Effector memory CD8-positive, alpha-beta T cell (primary cell): ENCODE measurements at regions not wholly inside any gene's neighbourhood (a gene's known extent, or its start where the extent isn't known, plus 50 kb on each side); places are given as distances from the start of the nearest gene placed in this dataset.

ENCODE experiments used
- ATAC-seq: fragments of 150-1000 bp; cut with Tn5 transposase; replicated peaks from 2 replicates; pipeline ENCODE4 v1.10.0; 2021; ENCODE audit warnings: mild to moderate bottlenecking, moderate library complexity
- DNase-seq, 3 experiments: peaks; one replicate each; pipeline ENCODE4 v3.0.0; 2021
- H3K27ac Mint-ChIP-seq, 2 donors: one replicate each; pipeline ENCODE4 v1.8.0; 2022; ENCODE audit warnings: mild to moderate bottlenecking in 2 of 2, mixed read lengths in 2 of 2, moderate library complexity in 2 of 2
- H3K27me3 Mint-ChIP-seq, 2 donors: one replicate each; pipeline ENCODE4 v1.8.0; 2022; ENCODE audit warnings: mixed read lengths in 2 of 2
- H3K36me3 Mint-ChIP-seq: one replicate; pipeline ENCODE4 v1.8.0; 2022; ENCODE audit warnings: mild to moderate bottlenecking, moderate library complexity, mixed read lengths; ENCODE audit not compliant: insufficient read depth
- H3K4me1 Mint-ChIP-seq, 2 donors: one replicate each; pipeline ENCODE4 v1.8.0; 2022; ENCODE audit warnings: low read depth in 2 of 2, mixed read lengths in 2 of 2
- H3K4me3 Mint-ChIP-seq, 2 donors: one replicate each; pipeline ENCODE4 v1.8.0; 2022; ENCODE audit warnings: mild to moderate bottlenecking in 2 of 2, mixed read lengths in 2 of 2, moderate library complexity in 2 of 2
- H3K9me3 Mint-ChIP-seq, 2 donors: one replicate each; pipeline ENCODE4 v1.8.0; 2022; ENCODE audit warnings: mixed read lengths in 2 of 2

DNA sequence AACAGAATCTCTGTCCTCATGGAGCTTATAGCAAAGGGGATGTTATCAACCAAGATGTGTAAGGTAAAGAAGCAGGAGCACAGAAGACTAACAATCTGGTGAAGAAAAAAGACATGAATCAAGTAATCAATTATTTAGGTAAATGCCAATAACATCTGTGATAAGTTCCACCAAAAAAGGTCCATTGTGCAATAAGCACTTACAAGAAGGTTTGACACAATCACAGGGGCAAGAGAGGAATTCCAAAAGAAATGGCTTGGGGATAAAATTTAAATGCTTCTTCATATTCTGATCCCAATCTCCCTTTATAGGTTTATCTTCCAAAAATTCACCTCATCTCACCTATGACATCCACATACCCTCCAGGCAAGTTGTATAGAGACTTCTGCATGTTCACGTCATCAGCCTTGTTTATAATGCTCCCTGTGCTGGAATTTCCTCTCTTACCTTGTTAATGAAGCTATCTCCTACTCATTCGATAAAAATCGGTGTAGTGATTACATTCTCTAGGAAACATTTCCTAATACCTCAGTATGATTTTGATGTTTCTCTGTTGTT lies 53.6 kb upstream of the DPT start:
- no peaks in the 10 kb centered on the region for H3K4me1 Mint-ChIP-seq
- no peak for DNase-seq

DNA sequence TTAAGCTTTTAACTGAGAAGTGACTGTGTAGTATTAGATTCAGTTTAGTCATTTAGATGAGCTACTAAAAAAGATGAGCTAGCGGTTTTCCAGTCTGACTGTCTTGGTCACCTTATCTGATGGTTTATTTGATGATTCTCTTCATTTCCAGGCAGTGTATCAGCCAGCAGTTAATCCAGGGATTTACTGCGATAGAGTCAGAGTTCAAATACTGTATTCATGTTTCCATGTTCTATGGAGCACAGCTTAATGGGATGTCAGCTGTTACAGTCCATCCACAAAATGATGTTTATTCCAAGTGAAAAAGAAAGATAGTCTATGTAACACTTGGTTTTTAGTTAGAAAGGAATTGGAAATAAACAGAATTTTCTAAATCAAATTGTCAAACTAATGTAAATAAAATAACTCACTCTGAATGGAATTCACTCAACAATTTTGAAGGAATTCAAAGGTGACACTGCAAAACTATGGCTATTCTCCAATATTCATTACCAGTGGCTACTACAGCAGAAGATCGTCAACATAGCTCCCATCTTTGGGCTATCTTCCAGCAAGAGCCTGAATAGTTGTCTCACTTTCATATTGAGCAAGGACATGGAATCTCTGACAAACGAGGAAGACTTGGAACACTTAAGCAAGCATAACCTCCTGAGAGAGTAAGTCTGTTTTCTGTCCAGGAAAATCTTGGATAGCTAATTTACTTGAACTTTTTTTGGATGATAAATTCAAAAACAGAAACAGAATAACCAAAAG lies 54.6 kb upstream of the DPT start:
- H3K9me3 Mint-ChIP-seq, result no peaks in the 10 kb centered on the region

More for the DNA sequence above, 53.6 kb upstream of the DPT start:
- Mint-ChIP-seq H3K9me3 (no peaks in the 10 kb centered on the region), H3K4me3 (no peak overlapping the region), H3K36me3 (no peaks in the 10 kb centered on the region), H3K27ac (no peak overlapping the region), H3K27me3 (peaks cover 8 to 14% of the 10 kb centered on the region in 2 donors)
- ATAC-seq, result no peak

DNA sequence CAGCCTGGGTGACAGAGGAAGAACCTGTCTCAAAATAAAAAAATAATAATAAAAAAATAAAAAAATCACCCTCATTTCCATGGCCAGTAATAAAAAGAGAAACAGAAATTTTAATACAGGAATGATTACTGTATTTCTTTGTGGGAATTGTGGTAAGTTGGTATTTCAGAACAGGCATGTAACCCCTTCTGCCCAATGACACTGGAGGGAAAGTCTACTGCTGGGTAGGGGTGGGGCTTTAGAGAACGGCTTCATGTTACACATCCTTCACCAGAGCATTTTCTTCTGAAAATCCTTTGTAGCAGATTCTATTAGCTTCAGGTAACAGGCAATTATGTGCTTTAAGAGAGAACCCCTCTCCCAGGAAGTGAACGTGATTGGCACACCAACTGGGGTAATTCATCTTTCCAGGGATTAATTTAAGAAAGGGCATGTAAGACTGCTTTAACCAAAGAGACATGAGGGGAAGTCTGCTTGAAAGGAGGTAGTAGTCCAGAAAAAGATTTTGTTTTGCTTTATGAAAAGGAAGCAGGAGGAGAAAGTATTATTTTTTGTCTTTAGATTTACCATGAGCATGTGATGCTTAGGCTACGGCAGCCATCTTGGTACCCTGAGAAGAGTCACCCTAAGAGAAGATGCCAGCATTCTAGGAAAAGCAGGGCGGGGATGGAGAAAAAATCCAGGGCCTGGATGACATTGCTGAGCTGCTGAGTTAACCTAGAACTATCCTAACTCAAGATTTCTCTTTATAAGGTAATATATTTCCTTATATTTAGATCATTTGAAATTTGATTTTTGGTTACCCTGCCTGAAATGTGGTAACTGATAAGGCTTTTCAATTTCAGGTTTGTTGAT lies 57.7 kb upstream of the DPT start:
- H3K27me3 Mint-ChIP-seq, result peaks cover 27 to 28% of the 10 kb centered on the region in 2 donors
- no peak for ATAC-seq
- H3K36me3 Mint-ChIP-seq, result no peaks in the 10 kb centered on the region
- H3K4me1 Mint-ChIP-seq, result no peaks in the 10 kb centered on the region
- H3K4me3 Mint-ChIP-seq, result no peak overlapping the region
- H3K9me3 Mint-ChIP-seq, result no peaks in the 10 kb centered on the region
- no peak overlapping the region for H3K27ac Mint-ChIP-seq
- DNase-seq, result no peak

More for the DNA sequence above, 54.6 kb upstream of the DPT start:
- no peak for ATAC-seq
- Mint-ChIP-seq H3K27ac (no peak overlapping the region), H3K4me3 (no peak overlapping the region), H3K27me3 (peaks cover 8 to 14% of the 10 kb centered on the region in 2 donors), H3K4me1 (no peaks in the 10 kb centered on the region), H3K36me3 (no peaks in the 10 kb centered on the region)
- DNase-seq, result no peak

DNA sequence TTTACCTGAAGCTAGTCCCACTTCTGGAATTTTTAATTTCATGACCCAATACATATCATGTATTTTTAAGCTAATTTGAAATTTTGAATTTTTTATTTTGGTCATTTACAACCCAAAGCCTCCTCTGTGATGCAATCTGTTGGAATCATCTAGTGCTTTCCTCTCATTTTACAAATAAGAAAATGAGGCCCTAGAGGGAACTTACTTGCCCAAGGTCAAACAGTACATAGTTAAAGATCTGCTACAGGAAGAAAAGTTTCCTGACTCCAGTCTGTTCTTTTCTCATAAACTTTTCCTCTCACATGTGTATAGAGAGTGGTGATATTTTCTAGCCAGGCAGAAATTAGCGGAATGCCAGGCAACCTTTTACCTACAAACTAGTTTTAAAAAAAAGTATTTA lies 59.3 kb upstream of the DPT start:
- ATAC-seq, result no peak
- DNase-seq, result no peak
- H3K4me3 Mint-ChIP-seq, result no peak overlapping the region
- H3K27me3 Mint-ChIP-seq, result peaks cover 28 to 32% of the 10 kb centered on the region in 2 donors
- H3K27ac Mint-ChIP-seq, result no peak overlapping the region
- no peaks in the 10 kb centered on the region for H3K4me1 Mint-ChIP-seq
- H3K9me3 Mint-ChIP-seq, result no peaks in the 10 kb centered on the region
- no peaks in the 10 kb centered on the region for H3K36me3 Mint-ChIP-seq

DNA sequence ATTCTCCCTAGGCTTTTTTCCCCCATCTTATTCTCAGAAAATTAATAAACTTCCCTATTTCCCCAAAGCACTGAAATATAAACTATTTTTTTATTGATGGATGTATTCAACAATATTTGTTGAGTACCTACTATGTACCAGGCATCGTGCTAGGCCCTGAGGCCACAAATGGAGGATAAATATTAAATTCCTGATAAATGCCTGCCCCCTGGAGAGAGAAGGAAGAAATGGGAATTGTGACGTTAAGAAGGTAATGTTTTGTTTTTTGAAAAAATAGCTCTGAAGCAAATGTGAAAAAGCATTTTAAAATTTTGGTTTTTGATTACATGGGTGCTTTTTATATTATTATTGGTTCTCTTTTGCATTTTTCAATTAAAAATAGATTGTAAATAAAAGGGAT lies 60.5 kb upstream of the DPT start:
- no peaks in the 10 kb centered on the region for H3K36me3 Mint-ChIP-seq
- H3K4me3 Mint-ChIP-seq, result no peak overlapping the region
- peaks cover 0 to 2% of the 10 kb centered on the region in 2 donors for H3K4me1 Mint-ChIP-seq
- DNase-seq (no peak), ATAC-seq (no peak)
- no peaks in the 10 kb centered on the region for H3K9me3 Mint-ChIP-seq
- peaks cover 26 to 31% of the 10 kb centered on the region in 2 donors for H3K27me3 Mint-ChIP-seq
- no peak overlapping the region for H3K27ac Mint-ChIP-seq

DNA sequence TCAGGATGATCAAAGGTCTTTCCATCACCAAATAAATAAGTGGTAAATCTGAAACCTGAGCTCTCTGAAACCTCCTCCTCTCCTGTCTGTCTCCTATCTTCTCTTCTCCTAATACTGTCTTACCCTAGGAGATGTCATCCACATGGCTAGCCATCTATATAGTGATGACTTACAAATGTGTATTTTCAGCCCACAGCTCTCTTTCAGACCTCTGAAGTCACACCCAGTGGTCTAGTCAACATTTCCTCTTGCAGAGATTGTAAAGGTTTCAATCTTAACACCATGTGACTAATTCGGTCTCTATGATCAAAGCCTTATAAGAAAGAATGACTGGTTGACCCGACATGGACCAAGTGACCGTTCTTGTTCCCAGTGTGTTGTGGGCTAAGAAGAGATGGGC lies 63.1 kb upstream of the DPT start:
- DNase-seq (no peak), ATAC-seq (no peak)
- Mint-ChIP-seq H3K27ac (no peak overlapping the region), H3K36me3 (no peaks in the 10 kb centered on the region), H3K4me3 (no peak overlapping the region), H3K27me3 (peaks cover 20 to 33% of the 10 kb centered on the region in 2 donors), H3K9me3 (no peaks in the 10 kb centered on the region), H3K4me1 (peaks cover 0 to 2% of the 10 kb centered on the region in 2 donors)

DNA sequence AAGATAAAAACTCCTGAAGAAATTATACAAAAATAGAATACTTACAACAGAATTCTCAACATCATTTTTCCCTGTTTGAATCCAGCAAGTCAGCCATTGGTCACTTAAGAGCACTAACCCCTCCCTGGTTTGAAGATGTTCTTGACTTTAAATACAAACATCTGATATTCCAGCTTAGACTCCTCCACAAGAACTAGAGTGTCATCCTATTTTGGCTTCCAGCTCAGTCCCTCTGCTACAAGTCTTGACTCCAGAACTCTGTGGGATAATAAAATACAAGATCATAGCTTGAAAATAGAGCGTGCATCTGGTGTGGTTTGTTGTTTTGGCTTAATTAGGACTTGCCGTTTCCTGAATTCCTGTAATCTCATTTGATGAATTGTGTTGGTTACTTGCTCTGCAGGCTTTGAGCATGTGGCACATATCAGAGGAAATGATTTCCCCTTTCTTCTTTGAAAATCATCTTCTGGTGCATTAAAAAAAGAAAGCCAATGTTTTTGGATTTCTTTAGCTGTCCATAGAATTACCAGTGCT lies 63.7 kb upstream of the DPT start:
- H3K4me1 Mint-ChIP-seq, result peaks cover 0 to 2% of the 10 kb centered on the region in 2 donors
- no peak overlapping the region for H3K4me3 Mint-ChIP-seq
- no peak for ATAC-seq
- no peaks in the 10 kb centered on the region for H3K9me3 Mint-ChIP-seq
- no peaks in the 10 kb centered on the region for H3K36me3 Mint-ChIP-seq
- no peak overlapping the region for H3K27ac Mint-ChIP-seq
- no peak for DNase-seq
- peaks cover 20 to 28% of the 10 kb centered on the region in 2 donors for H3K27me3 Mint-ChIP-seq

DNA sequence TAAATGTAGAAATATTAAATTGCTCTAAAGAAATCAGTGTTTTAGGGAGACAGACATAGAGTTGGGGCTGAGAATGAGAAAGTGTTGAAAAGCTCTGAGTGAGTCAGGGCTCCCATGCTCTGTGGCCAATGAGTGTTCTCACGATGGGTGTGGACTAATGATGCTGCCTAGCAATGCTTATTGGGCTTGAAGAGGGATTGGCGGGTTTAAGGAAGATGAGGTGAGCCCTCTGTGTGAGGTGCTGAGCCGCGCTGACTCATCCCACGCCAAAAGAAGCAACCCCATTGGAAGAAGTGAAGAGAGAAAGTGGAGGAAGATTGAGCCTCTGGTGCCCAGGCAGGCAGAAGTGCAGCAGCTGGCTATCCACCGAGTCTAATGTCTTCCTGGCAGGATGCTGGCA lies 65.1 kb upstream of the DPT start:
- H3K4me1 Mint-ChIP-seq, result peaks cover 0 to 2% of the 10 kb centered on the region in 2 donors
- no peak for DNase-seq
- no peak overlapping the region for H3K4me3 Mint-ChIP-seq
- ATAC-seq, result no peak
- no peaks in the 10 kb centered on the region for H3K36me3 Mint-ChIP-seq
- H3K9me3 Mint-ChIP-seq, result no peaks in the 10 kb centered on the region
- no peak overlapping the region for H3K27ac Mint-ChIP-seq
- peaks cover 20 to 25% of the 10 kb centered on the region in 2 donors for H3K27me3 Mint-ChIP-seq

DNA sequence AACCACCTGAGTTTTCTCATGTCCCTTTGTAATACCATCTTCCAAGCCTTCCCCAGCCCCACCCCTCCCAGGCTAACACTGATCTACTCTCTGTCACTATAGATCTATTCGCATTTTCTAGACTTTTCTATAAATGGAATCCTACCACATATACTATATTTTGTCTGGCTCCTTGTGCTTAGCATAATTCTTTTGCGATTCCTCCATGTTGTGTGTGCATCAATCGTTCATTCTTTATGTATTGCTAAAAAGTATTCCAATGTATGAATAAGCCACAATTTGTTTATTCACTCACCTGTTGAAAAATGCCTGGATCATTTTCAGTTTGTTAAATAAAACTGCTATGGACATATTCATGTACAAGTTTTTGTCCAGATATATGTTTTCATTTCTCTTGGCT lies 66.7 kb upstream of the DPT start:
- H3K27me3 Mint-ChIP-seq, result peaks cover 9 to 23% of the 10 kb centered on the region in 2 donors
- H3K36me3 Mint-ChIP-seq, result no peaks in the 10 kb centered on the region
- H3K4me1 Mint-ChIP-seq, result peaks cover 0 to 2% of the 10 kb centered on the region in 2 donors
- H3K9me3 Mint-ChIP-seq, result no peaks in the 10 kb centered on the region
- H3K27ac Mint-ChIP-seq, result no peak overlapping the region
- DNase-seq (no peak), ATAC-seq (no peak)
- H3K4me3 Mint-ChIP-seq, result no peak overlapping the region

DNA sequence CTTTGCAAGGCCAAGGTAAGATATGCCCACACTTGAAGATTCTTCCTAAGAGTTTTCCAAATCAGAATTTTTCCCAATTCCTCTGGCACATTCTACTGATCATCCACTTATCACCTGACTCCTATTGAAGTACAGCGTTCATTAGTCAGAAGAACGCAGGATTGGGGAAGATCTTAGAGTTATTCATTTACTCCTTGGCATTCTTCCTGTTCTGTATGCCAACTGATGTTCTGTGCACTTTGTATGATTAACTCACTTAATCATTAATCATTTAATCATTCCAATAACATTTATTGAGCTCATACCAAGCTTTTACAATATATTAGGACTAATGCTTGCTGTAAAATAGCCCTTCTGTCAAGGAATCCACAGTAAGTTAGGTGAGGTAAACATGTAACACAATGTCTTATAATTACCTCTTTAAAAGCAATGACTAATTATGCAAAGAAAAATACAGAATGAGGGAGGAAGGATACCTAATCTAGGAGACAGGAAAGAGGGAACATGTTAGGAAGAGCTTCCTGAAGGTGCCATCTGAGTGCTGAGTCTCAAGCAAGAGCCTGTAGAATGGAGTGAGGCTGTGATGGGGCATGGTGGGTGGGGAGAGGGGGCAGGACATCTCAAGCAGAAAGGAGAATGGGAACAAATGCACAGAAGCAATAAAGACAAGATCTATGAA lies 71.1 kb upstream of the DPT start:
- no peak overlapping the region for H3K4me3 Mint-ChIP-seq

DNA sequence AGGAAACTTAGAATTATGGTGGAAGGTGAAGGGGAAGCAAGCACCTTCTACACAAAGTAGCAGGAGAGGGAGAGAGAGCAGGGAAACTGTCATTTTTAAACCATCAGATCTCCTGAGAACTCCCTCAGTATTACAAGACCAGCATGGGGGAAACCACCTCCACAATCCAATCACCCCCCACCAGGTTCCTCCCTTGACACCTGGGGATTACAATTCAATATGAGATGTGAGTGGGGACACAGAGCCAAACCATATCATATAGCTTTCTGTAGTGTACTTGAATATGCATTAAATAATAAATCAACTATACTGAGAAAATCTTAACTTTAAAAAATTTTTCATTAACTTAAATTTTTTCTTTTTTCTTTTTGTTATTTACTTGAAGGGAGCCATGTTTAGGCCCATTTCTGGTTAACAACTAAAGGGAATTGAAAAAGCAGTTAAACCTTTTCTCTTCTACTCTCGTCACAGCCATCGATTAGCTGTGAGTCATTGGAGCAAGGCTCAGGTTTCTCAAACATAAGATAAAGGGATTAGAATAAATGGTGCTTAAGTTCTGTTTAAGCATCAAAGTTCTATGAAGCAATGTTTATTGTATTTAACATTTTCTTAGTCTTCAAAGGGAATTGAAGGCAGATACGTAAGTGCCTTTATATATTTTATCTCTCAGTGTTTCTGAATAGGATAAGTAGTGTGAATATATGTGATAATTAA lies 72.2 kb upstream of the DPT start:
- H3K4me3 Mint-ChIP-seq, result no peak overlapping the region
- H3K27me3 Mint-ChIP-seq, result peaks cover 0 to 3% of the 10 kb centered on the region in 2 donors
- H3K36me3 Mint-ChIP-seq, result no peaks in the 10 kb centered on the region
- no peaks in the 10 kb centered on the region for H3K9me3 Mint-ChIP-seq
- H3K4me1 Mint-ChIP-seq, result no peaks in the 10 kb centered on the region
- no peak for DNase-seq
- ATAC-seq, result no peak
- H3K27ac Mint-ChIP-seq, result no peak overlapping the region

More for the DNA sequence above, 71.1 kb upstream of the DPT start:
- DNase-seq (no peak), ATAC-seq (no peak)
- no peaks in the 10 kb centered on the region for H3K9me3 Mint-ChIP-seq
- no peaks in the 10 kb centered on the region for H3K4me1 Mint-ChIP-seq
- H3K36me3 Mint-ChIP-seq, result no peaks in the 10 kb centered on the region
- peaks cover 0 to 3% of the 10 kb centered on the region in 2 donors for H3K27me3 Mint-ChIP-seq
- no peak overlapping the region for H3K27ac Mint-ChIP-seq

DNA sequence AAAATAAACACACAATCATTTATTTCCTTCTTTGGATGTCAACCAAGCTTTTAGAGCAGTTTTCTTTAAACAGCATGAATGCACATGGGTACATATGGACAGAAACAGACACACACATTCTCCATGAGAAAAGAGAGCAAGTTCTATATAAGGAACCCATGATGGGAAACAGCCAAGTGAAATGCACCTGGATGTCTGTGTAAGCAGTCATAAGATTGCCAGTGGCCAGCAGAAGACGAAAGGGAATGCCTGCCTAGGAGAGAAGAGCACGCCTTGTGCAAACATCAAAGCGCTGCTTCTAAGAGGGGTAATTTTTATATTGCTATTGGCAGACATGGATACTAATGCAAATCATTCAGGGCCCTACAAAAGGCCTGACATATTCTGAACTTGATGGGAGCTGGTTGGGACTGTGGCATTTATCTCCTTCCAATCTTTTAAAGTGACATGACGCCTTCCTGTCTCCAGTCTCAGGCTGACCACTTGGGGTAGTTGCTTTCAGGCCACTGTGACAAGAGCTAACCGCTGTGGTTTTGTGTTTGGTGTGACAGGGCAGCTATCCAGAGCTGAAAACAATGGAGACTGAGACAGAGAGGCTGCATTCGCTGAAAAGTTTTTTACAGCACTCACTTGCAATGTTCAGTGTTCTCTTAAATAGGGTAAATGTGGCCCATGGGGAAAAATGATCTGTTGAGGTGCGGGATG lies 75.0 kb upstream of the DPT start:
- no peak for ATAC-seq
- Mint-ChIP-seq H3K36me3 (no peaks in the 10 kb centered on the region), H3K9me3 (no peaks in the 10 kb centered on the region), H3K4me3 (no peak overlapping the region), H3K27ac (no peak overlapping the region), H3K27me3 (peaks cover 0 to 13% of the 10 kb centered on the region in 2 donors), H3K4me1 (no peaks in the 10 kb centered on the region)
- no peak for DNase-seq
